Trophoblast cell (in vitro differentiated cells and primary cell): ENCODE measurements at regions not wholly inside any gene's neighbourhood (a gene's known extent, or its start where the extent isn't known, plus 50 kb on each side); places are given as distances from the start of the nearest gene placed in this dataset.

Experiments used
- DNase-seq, 2 donors: peaks; one replicate each; pipeline ENCODE4 v3.0.0-alpha.2; 2016
- H2AFZ ChIP-seq: 2 replicates; pipeline ENCODE4 v1.6.1; 2013; ENCODE audit warnings: low read length, moderate library complexity, mild to moderate bottlenecking; ENCODE audit not compliant: insufficient read depth, poor library complexity
- H2AK5ac ChIP-seq: 2 replicates; pipeline ENCODE4 v1.6.1; 2013; ENCODE audit warnings: mild to moderate bottlenecking, low read length
- H2BK120ac ChIP-seq: 2 replicates; pipeline ENCODE4 v1.6.1; 2013; ENCODE audit warnings: low read length, mild to moderate bottlenecking, moderate library complexity; ENCODE audit not compliant: insufficient read depth, poor library complexity
- H2BK12ac ChIP-seq: 2 replicates; pipeline ENCODE4 v1.6.1; 2013; ENCODE audit warnings: mild to moderate bottlenecking, low read length, moderate library complexity
- H2BK5ac ChIP-seq: 2 replicates; pipeline ENCODE4 v1.6.1; 2013; ENCODE audit warnings: low read length, low read depth, moderate library complexity, mild to moderate bottlenecking; ENCODE audit not compliant: poor library complexity
- H3K14ac ChIP-seq: 2 replicates; pipeline ENCODE4 v1.6.1; 2013; ENCODE audit warnings: mild to moderate bottlenecking, low read length
- H3K18ac ChIP-seq: 2 replicates; pipeline ENCODE4 v1.6.1; 2013; ENCODE audit warnings: mild to moderate bottlenecking, low read length
- H3K23ac ChIP-seq: 2 replicates; pipeline ENCODE4 v1.6.1; 2013; ENCODE audit warnings: low read length
- H3K27ac ChIP-seq: 2 replicates; pipeline ENCODE4 v1.5.1; 2013; ENCODE audit warnings: low read depth, mild to moderate bottlenecking, inconsistent platforms, low read length, moderate library complexity
- H3K27me3 ChIP-seq: 2 replicates; pipeline ENCODE4 v1.6.1; 2013; ENCODE audit warnings: inconsistent platforms, mild to moderate bottlenecking, low read length, moderate library complexity; ENCODE audit not compliant: insufficient read depth
- H3K36me3 ChIP-seq, 2 experiments: 1 replicate in 1 of 2; 2 replicates in 1 of 2; pipeline ENCODE4 v1.6.1; 2013; ENCODE audit warnings: low read length in 2 of 2, mild to moderate bottlenecking in 2 of 2, moderate library complexity in 1 of 2; ENCODE audit not compliant: insufficient read depth in 2 of 2, control insufficient read depth in 1 of 2
- H3K4ac ChIP-seq: 2 replicates; pipeline ENCODE4 v1.6.1; 2013; ENCODE audit warnings: low read depth, mild to moderate bottlenecking, low read length, moderate library complexity
- H3K4me1 ChIP-seq, 2 experiments: 1 replicate in 1 of 2; 2 replicates in 1 of 2; pipeline ENCODE4 v1.6.1; 2013; ENCODE audit warnings: low read length in 2 of 2, mild to moderate bottlenecking in 2 of 2, moderate library complexity in 1 of 2; ENCODE audit not compliant: insufficient read depth in 2 of 2, control insufficient read depth in 1 of 2
- H3K4me2 ChIP-seq: 2 replicates; pipeline ENCODE4 v1.6.1; 2013; ENCODE audit warnings: inconsistent platforms, mild to moderate bottlenecking, low read length, moderate library complexity
- H3K4me3 ChIP-seq: 2 replicates; pipeline ENCODE4 v1.5.1; 2013; ENCODE audit warnings: mild to moderate bottlenecking, low read depth, low read length, inconsistent platforms
- H3K79me1 ChIP-seq: one replicate; pipeline ENCODE4 v1.6.1; 2013; ENCODE audit warnings: low read length
- H3K79me2 ChIP-seq: 2 replicates; pipeline ENCODE4 v1.6.1; 2013; ENCODE audit warnings: low read length, mild to moderate bottlenecking; ENCODE audit not compliant: control insufficient read depth, insufficient read depth, poor library complexity
- H3K9ac ChIP-seq: 2 replicates; pipeline ENCODE4 v1.6.1; 2013; ENCODE audit warnings: mild to moderate bottlenecking, low read length
- H3K9me3 ChIP-seq: 2 replicates; pipeline ENCODE4 v1.6.1; 2013; ENCODE audit warnings: low read depth, mild to moderate bottlenecking, control low read depth, inconsistent platforms, low read length; ENCODE audit not compliant: insufficient read depth
- H4K12ac ChIP-seq: 2 replicates; pipeline ENCODE4 v1.6.1; 2013; ENCODE audit warnings: low read depth, mild to moderate bottlenecking, low read length, moderate library complexity
- H4K8ac ChIP-seq: 2 replicates; pipeline ENCODE4 v1.6.1; 2013; ENCODE audit warnings: low read depth, mild to moderate bottlenecking, low read length, moderate library complexity
- H4K91ac ChIP-seq: one replicate; pipeline ENCODE4 v1.6.1; 2013; ENCODE audit warnings: low read depth, mild to moderate bottlenecking, low read length, moderate library complexity
- WGBS: extraction: QIAGEN DNeasy Blood & Tissue Kit; methylation state at CpG from one replicate; pipeline ENCODE4 v1.1.7; 2013; ENCODE audit warnings: missing lambda C conversion rate; ENCODE audit not compliant: insufficient read length, insufficient coverage; ENCODE audit errors: extremely low coverage; 5-methylcytosine and 5-hydroxymethylcytosine counted together

DNA sequence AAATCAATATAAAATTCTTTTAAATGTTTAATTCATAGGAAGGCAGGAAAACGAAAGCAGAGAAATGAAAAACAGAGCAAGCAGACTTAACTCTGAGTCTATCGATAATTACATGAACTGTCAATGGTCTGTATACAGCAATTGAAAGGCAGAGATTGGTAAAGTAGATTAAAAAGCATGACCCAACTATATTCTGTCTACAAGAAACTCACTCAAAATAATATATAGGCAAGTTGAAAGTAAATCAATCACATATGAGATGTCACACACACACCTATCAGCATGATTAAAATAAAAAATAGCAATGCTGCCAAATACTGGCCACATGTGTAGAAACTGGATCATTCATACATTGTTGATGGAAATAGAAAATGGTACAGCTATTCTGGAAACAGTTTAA is 136.4 kb upstream of the CYP1B1 start:
- Histone ChIP-seq H3K18ac (no peak overlapping the region), H3K4me3 (no peak overlapping the region), H3K4me1 (peaks cover 0 to 6% of the 10 kb centered on the region in 2 experiments), H3K4ac (no peak overlapping the region), H2BK120ac (no peak overlapping the region), H3K9ac (no peak overlapping the region), H2BK12ac (no peak overlapping the region), H3K14ac (no peak overlapping the region), H2AFZ (no peak overlapping the region), H3K79me1 (no peaks in the 10 kb centered on the region), H4K91ac (no peak overlapping the region), H4K12ac (no peak overlapping the region), H3K4me2 (no peak overlapping the region), H4K8ac (no peak overlapping the region), H3K27ac (no peak overlapping the region), H3K36me3 (no peaks in the 10 kb centered on the region), H3K9me3 (no peaks in the 10 kb centered on the region), H2BK5ac (no peak overlapping the region), H3K27me3 (no peaks in the 10 kb centered on the region), H2AK5ac (no peak overlapping the region), H3K79me2 (no peaks in the 10 kb centered on the region), H3K23ac (no peak overlapping the region)
- WGBS, result no CpG with 5 or more reads among the region's 2 CpGs
- no peak for DNase-seq

- H3K4me3 ChIP-seq, result no peak overlapping the region
- no peaks in the 10 kb centered on the region for H3K36me3 ChIP-seq
- no peak overlapping the region for H2BK12ac ChIP-seq
- no peaks in the 10 kb centered on the region for H3K79me2 ChIP-seq
- H2BK5ac ChIP-seq, result no peak overlapping the region
- no peak overlapping the region for H3K9ac ChIP-seq
- H3K4me2 ChIP-seq, result no peak overlapping the region
- WGBS, result no CpG with 5 or more reads among the region's 1 CpG
- no peak overlapping the region for H2BK120ac ChIP-seq
- no peak overlapping the region for H3K18ac ChIP-seq
- no peak overlapping the region for H3K4ac ChIP-seq
- H4K12ac ChIP-seq, result no peak overlapping the region
- H3K4me1 ChIP-seq, result no peaks in the 10 kb centered on the region
- no peak overlapping the region for H3K27ac ChIP-seq
- H3K23ac ChIP-seq, result no peak overlapping the region
- H4K8ac ChIP-seq, result no peak overlapping the region
- no peak overlapping the region for H3K14ac ChIP-seq
- H3K79me1 ChIP-seq, result no peaks in the 10 kb centered on the region
- no peaks in the 10 kb centered on the region for H3K9me3 ChIP-seq
- no peak overlapping the region for H2AFZ ChIP-seq
- no peak overlapping the region for H2AK5ac ChIP-seq
- no peak for DNase-seq
- H4K91ac ChIP-seq, result no peak overlapping the region
- no peaks in the 10 kb centered on the region for H3K27me3 ChIP-seq
These were observed 131.2 kb upstream of the CYP1B1 start for GRCh38 chr2:38207168-38207567.

DNA sequence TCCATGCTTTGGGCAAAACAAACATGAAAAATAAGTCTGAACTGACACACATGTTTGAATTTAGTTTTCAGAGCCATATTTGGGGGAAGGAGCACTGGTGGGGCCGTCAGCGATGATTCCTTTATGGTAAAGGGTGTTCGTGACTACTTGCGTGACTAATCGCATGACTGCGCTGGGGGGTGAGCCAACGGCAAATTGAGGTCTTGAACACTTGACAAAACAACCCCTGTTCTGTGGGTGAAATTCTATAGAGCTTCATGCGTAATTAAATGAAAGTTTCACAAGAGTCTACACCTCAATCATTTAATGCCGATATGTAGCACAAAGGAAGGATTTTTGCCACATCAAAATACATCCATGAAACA is 127.5 kb upstream of the CYP1B1 start:
- Histone ChIP-seq H4K91ac (no peak overlapping the region), H2BK120ac (no peak overlapping the region), H3K23ac (no peak overlapping the region), H3K4me2 (no peak overlapping the region), H4K12ac (no peak overlapping the region), H3K4ac (no peak overlapping the region), H3K27me3 (no peaks in the 10 kb centered on the region), H4K8ac (no peak overlapping the region), H3K79me2 (no peaks in the 10 kb centered on the region), H2AK5ac (no peak overlapping the region), H3K9me3 (no peaks in the 10 kb centered on the region), H2BK12ac (no peak overlapping the region), H3K36me3 (no peaks in the 10 kb centered on the region), H3K9ac (no peak overlapping the region), H2AFZ (no peak overlapping the region), H2BK5ac (no peak overlapping the region), H3K14ac (no peak overlapping the region), H3K18ac (no peak overlapping the region), H3K4me3 (no peak overlapping the region), H3K4me1 (no peaks in the 10 kb centered on the region), H3K79me1 (no peaks in the 10 kb centered on the region), H3K27ac (no peak overlapping the region)
- no peak for DNase-seq
- no CpG with 5 or more reads among the region's 9 CpGs for WGBS

- no peak overlapping the region for H2BK12ac ChIP-seq
- no peak overlapping the region for H4K91ac ChIP-seq
- H3K4me2 ChIP-seq, result no peak overlapping the region
- H2BK5ac ChIP-seq, result no peak overlapping the region
- no peak overlapping the region for H2AFZ ChIP-seq
- no peaks in the 10 kb centered on the region for H3K36me3 ChIP-seq
- no peak overlapping the region for H3K23ac ChIP-seq
- H2AK5ac ChIP-seq, result no peak overlapping the region
- DNase-seq, result no peak
- H3K18ac ChIP-seq, result no peak overlapping the region
- no peaks in the 10 kb centered on the region for H3K9me3 ChIP-seq
- no CpG with 5 or more reads among the region's 14 CpGs for WGBS
- H3K79me2 ChIP-seq, result no peaks in the 10 kb centered on the region
- no peaks in the 10 kb centered on the region for H3K27me3 ChIP-seq
- no peaks in the 10 kb centered on the region for H3K79me1 ChIP-seq
- H4K12ac ChIP-seq, result no peak overlapping the region
- H2BK120ac ChIP-seq, result no peak overlapping the region
- no peak overlapping the region for H3K14ac ChIP-seq
- no peak overlapping the region for H3K27ac ChIP-seq
- no peak overlapping the region for H3K9ac ChIP-seq
- H3K4ac ChIP-seq, result no peak overlapping the region
- no peaks in the 10 kb centered on the region for H3K4me1 ChIP-seq
- H3K4me3 ChIP-seq, result no peak overlapping the region
- H4K8ac ChIP-seq, result no peak overlapping the region
These were observed 126.9 kb upstream of the CYP1B1 start for GRCh38 chr2:38202713-38203445.
